ENCODE measurements at regions not wholly inside any gene's neighbourhood (a gene's known extent, or its start where the extent isn't known, plus 50 kb on each side); places are given as distances from the start of the nearest gene placed in this dataset.

- Mint-ChIP-seq H3K9me3 (peaks cover 7% of the 10 kb centered on the region), H3K27me3 (no peaks in the 10 kb centered on the region), H3K4me1 (ENCODE audit: low read depth) (no peaks in the 10 kb centered on the region), H3K4me3 (no peak overlapping the region), H3K36me3 (ENCODE audit: low read depth) (no peaks in the 10 kb centered on the region), H3K27ac (no peak overlapping the region)
- ChIA-PET CTCF (no interaction called here), POLR2A (no interaction called here)
- Histone ChIP-seq H3K36me3 (ENCODE audit: insufficient read depth, low read length) (no peaks in the 10 kb centered on the region), H3K4me3 (ENCODE audit: low read length) (no peak overlapping the region), H3K27me3 (ENCODE audit: control insufficient read depth in 1 of 2, insufficient read depth in 2 of 2, low read length in 2 of 2) (no peaks in the 10 kb centered on the region), H3K9me3 (ENCODE audit: control insufficient read depth in 1 of 2, insufficient read depth in 1 of 2, low read length in 2 of 2) (no peaks in the 10 kb centered on the region), H3K27ac (ENCODE audit: low read depth in 1 of 2, low read length in 2 of 2) (no peak overlapping the region), H3K4me1 (ENCODE audit: insufficient read depth, low read length) (no peaks in the 10 kb centered on the region)
- ATAC-seq (ENCODE audit: poor library complexity) (no peak), DNase-seq (no peak)
- intact Hi-C loops (cut with DNase I, micrococcal nuclease): no loop called here
- TF ChIP-seq, protein P1, sequence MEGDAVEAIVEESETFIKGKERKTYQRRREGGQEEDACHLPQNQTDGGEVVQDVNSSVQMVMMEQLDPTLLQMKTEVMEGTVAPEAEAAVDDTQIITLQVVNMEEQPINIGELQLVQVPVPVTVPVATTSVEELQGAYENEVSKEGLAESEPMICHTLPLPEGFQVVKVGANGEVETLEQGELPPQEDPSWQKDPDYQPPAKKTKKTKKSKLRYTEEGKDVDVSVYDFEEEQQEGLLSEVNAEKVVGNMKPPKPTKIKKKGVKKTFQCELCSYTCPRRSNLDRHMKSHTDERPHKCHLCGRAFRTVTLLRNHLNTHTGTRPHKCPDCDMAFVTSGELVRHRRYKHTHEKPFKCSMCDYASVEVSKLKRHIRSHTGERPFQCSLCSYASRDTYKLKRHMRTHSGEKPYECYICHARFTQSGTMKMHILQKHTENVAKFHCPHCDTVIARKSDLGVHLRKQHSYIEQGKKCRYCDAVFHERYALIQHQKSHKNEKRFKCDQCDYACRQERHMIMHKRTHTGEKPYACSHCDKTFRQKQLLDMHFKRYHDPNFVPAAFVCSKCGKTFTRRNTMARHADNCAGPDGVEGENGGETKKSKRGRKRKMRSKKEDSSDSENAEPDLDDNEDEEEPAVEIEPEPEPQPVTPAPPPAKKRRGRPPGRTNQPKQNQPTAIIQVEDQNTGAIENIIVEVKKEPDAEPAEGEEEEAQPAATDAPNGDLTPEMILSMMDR (IDR thresholded peaks at IDR 0.05): no peak
Measured at GRCh38 chr7:125526092-125526491, 596.5 kb upstream of the POT1 start.

DNA sequence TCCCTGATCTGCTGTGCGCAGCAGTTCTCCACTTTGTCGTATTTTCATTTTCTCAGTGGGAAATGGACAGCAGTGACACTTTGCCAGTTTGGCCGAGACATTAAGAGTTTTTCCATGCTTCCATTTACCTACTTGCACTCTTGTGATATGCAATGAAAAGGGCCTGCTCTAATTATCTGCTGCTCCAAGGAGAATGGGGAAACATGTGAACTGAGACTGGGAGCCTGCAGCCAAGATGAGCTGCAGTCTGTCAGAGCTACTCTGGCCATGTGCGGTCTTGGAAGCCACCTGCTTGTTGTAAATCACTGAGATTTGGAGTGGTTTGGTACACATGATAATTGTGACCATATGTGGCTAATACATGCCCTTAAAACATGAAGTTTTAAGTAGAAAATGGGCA, 586.6 kb upstream of the POT1 start:
- no peaks in the 10 kb centered on the region for H3K27me3 Mint-ChIP-seq
- DNase-seq (no peak), ATAC-seq (ENCODE audit: poor library complexity) (no peak)
- CTCF ChIA-PET: no interaction called here
- TF ChIP-seq, protein P1 (IDR thresholded peaks at IDR 0.05): no peak
- H3K4me1 ChIP-seq (ENCODE audit: insufficient read depth, low read length): no peaks in the 10 kb centered on the region
- peaks cover 5% of the 10 kb centered on the region for H3K9me3 Mint-ChIP-seq
- no peak overlapping the region for H3K4me3 Mint-ChIP-seq
- H3K4me1 Mint-ChIP-seq (ENCODE audit: low read depth): no peaks in the 10 kb centered on the region
- no peaks in the 10 kb centered on the region for H3K36me3 Mint-ChIP-seq (ENCODE audit: low read depth)
- H3K9me3 ChIP-seq (ENCODE audit: control insufficient read depth in 1 of 2, insufficient read depth in 1 of 2, low read length in 2 of 2): no peaks in the 10 kb centered on the region
- intact Hi-C loops (cut with DNase I, micrococcal nuclease): no loop called here
- no peak overlapping the region for H3K27ac ChIP-seq (ENCODE audit: low read depth in 1 of 2, low read length in 2 of 2)
- POLR2A ChIA-PET: no interaction called here
- no peaks in the 10 kb centered on the region for H3K36me3 ChIP-seq (ENCODE audit: insufficient read depth, low read length)
- H3K27ac Mint-ChIP-seq: no peak overlapping the region
- H3K4me3 ChIP-seq (ENCODE audit: low read length): no peak overlapping the region
- H3K27me3 ChIP-seq (ENCODE audit: control insufficient read depth in 1 of 2, insufficient read depth in 2 of 2, low read length in 2 of 2): no peaks in the 10 kb centered on the region

GRCh38 chr7:125512373-125512772, 582.7 kb upstream of the POT1 start:
- no peaks in the 10 kb centered on the region for H3K36me3 Mint-ChIP-seq (ENCODE audit: low read depth)
- ChIA-PET POLR2A (no interaction called here), CTCF (no interaction called here)
- no peaks in the 10 kb centered on the region for H3K4me1 ChIP-seq (ENCODE audit: insufficient read depth, low read length)
- intact Hi-C loops (cut with DNase I, micrococcal nuclease): no loop called here
- TF ChIP-seq, protein P1 (IDR thresholded peaks at IDR 0.05): no peak
- H3K4me3 Mint-ChIP-seq: no peak overlapping the region
- H3K36me3 ChIP-seq (ENCODE audit: insufficient read depth, low read length): no peaks in the 10 kb centered on the region
- no peaks in the 10 kb centered on the region for H3K27me3 Mint-ChIP-seq
- no peak overlapping the region for H3K27ac Mint-ChIP-seq
- ATAC-seq (ENCODE audit: poor library complexity): no peak
- no peaks in the 10 kb centered on the region for H3K27me3 ChIP-seq (ENCODE audit: control insufficient read depth in 1 of 2, insufficient read depth in 2 of 2, low read length in 2 of 2)
- H3K9me3 Mint-ChIP-seq: peaks cover 4% of the 10 kb centered on the region
- H3K27ac ChIP-seq (ENCODE audit: low read depth in 1 of 2, low read length in 2 of 2): no peak overlapping the region
- no peaks in the 10 kb centered on the region for H3K4me1 Mint-ChIP-seq (ENCODE audit: low read depth)
- H3K4me3 ChIP-seq (ENCODE audit: low read length): no peak overlapping the region
- DNase-seq: no peak
- H3K9me3 ChIP-seq (ENCODE audit: control insufficient read depth in 1 of 2, insufficient read depth in 1 of 2, low read length in 2 of 2): no peaks in the 10 kb centered on the region

Measured in CD4-positive, alpha-beta T cell (primary cell).